ENCODE measurements at regions not wholly inside any gene's neighbourhood (a gene's known extent, or its start where the extent isn't known, plus 50 kb on each side); places are given as distances from the start of the nearest gene placed in this dataset.
"Not testable (repeated sequence)": the region's sequence is repeated elsewhere in the genome, so short reads cannot be mapped to it uniquely, and the experiment has no call there.

- Histone ChIP-seq H3K27ac (no peak overlapping the region), H4K20me1 (ENCODE audit: insufficient read depth) (no peaks in the 10 kb centered on the region), H3K27me3 (ENCODE audit: insufficient read depth, low read depth) (no peaks in the 10 kb centered on the region), H2AFZ (ENCODE audit: low read depth) (no peak overlapping the region), H3K4me1 (ENCODE audit: low read depth, poor library complexity, severe bottlenecking) (no peaks in the 10 kb centered on the region), H3K4me3 (IDR thresholded peaks at IDR 0.05; ENCODE audit: insufficient read depth, low read depth, low read length) (no peak overlapping the region), H3K79me2 (ENCODE audit: insufficient read depth, low read depth) (no peaks in the 10 kb centered on the region), H3K4me2 (no peak overlapping the region), H3K36me3 (ENCODE audit: insufficient read depth) (no peaks in the 10 kb centered on the region), H3K9ac (no peak overlapping the region)
- TF ChIP-seq CTCF (conservative IDR thresholded peaks at IDR 0.05; ENCODE audit: low read depth, low read length), result no peak
Measured at GRCh38 chr14:83632375-83632774, 1897.6 kb upstream of the FLRT2 start.

GRCh38 chr14:83638748-83639504 is 1891.0 kb upstream of the FLRT2 start:
- no peak overlapping the region for H3K27ac ChIP-seq
- no peak overlapping the region for H3K4me2 ChIP-seq
- H3K4me1 ChIP-seq (ENCODE audit: low read depth, poor library complexity, severe bottlenecking), result no peaks in the 10 kb centered on the region
- H3K4me3 ChIP-seq (IDR thresholded peaks at IDR 0.05; ENCODE audit: insufficient read depth, low read depth, low read length), result no peak overlapping the region
- no peak overlapping the region for H2AFZ ChIP-seq (ENCODE audit: low read depth)
- TF ChIP-seq CTCF (conservative IDR thresholded peaks at IDR 0.05; ENCODE audit: low read depth, low read length), result no peak
- H4K20me1 ChIP-seq (ENCODE audit: insufficient read depth), result no peaks in the 10 kb centered on the region
- H3K27me3 ChIP-seq (ENCODE audit: insufficient read depth, low read depth), result no peaks in the 10 kb centered on the region
- no peaks in the 10 kb centered on the region for H3K36me3 ChIP-seq (ENCODE audit: insufficient read depth)
- H3K79me2 ChIP-seq (ENCODE audit: insufficient read depth, low read depth), result no peaks in the 10 kb centered on the region
- H3K9ac ChIP-seq, result no peak overlapping the region

- not testable (repeated sequence) for H3K36me3 ChIP-seq (ENCODE audit: insufficient read depth); H4K20me1 ChIP-seq (ENCODE audit: insufficient read depth); H2AFZ ChIP-seq (ENCODE audit: low read depth); H3K27ac ChIP-seq; H3K4me2 ChIP-seq; H3K27me3 ChIP-seq (ENCODE audit: insufficient read depth, low read depth); H3K9ac ChIP-seq; H3K4me1 ChIP-seq (ENCODE audit: low read depth, poor library complexity, severe bottlenecking); H3K4me3 ChIP-seq (IDR thresholded peaks at IDR 0.05; ENCODE audit: insufficient read depth, low read depth, low read length); H3K79me2 ChIP-seq (ENCODE audit: insufficient read depth, low read depth)
Measured at GRCh38 chr14:83639505-83639875, 1890.5 kb upstream of the FLRT2 start.

- no peaks in the 10 kb centered on the region for H3K36me3 ChIP-seq (ENCODE audit: insufficient read depth)
- H3K27ac ChIP-seq, result no peak overlapping the region
- TF ChIP-seq CTCF (conservative IDR thresholded peaks at IDR 0.05; ENCODE audit: low read depth, low read length), result no peak
- no peak overlapping the region for H3K9ac ChIP-seq
- H3K4me2 ChIP-seq, result no peak overlapping the region
- no peak overlapping the region for H2AFZ ChIP-seq (ENCODE audit: low read depth)
- no peaks in the 10 kb centered on the region for H4K20me1 ChIP-seq (ENCODE audit: insufficient read depth)
- H3K79me2 ChIP-seq (ENCODE audit: insufficient read depth, low read depth), result no peaks in the 10 kb centered on the region
- H3K4me1 ChIP-seq (ENCODE audit: low read depth, poor library complexity, severe bottlenecking), result no peaks in the 10 kb centered on the region
- no peaks in the 10 kb centered on the region for H3K27me3 ChIP-seq (ENCODE audit: insufficient read depth, low read depth)
- no peak overlapping the region for H3K4me3 ChIP-seq (IDR thresholded peaks at IDR 0.05; ENCODE audit: insufficient read depth, low read depth, low read length)
Measured at GRCh38 chr14:83646228-83646627, 1883.7 kb upstream of the FLRT2 start.

- no peak for TF ChIP-seq CTCF (conservative IDR thresholded peaks at IDR 0.05; ENCODE audit: low read depth, low read length)
- no peaks in the 10 kb centered on the region for H3K36me3 ChIP-seq (ENCODE audit: insufficient read depth)
- no peaks in the 10 kb centered on the region for H3K79me2 ChIP-seq (ENCODE audit: insufficient read depth, low read depth)
- no peaks in the 10 kb centered on the region for H3K4me1 ChIP-seq (ENCODE audit: low read depth, poor library complexity, severe bottlenecking)
- H4K20me1 ChIP-seq (ENCODE audit: insufficient read depth), result no peaks in the 10 kb centered on the region
- no peak overlapping the region for H3K4me2 ChIP-seq
- H3K27ac ChIP-seq, result no peak overlapping the region
- no peak overlapping the region for H3K9ac ChIP-seq
- no peaks in the 10 kb centered on the region for H3K27me3 ChIP-seq (ENCODE audit: insufficient read depth, low read depth)
- H3K4me3 ChIP-seq (IDR thresholded peaks at IDR 0.05; ENCODE audit: insufficient read depth, low read depth, low read length), result no peak overlapping the region
- no peak overlapping the region for H2AFZ ChIP-seq (ENCODE audit: low read depth)
Measured at GRCh38 chr14:83660597-83660996, 1869.3 kb upstream of the FLRT2 start.
